H1 (cell line): ENCODE measurements at regions not wholly inside any gene's neighbourhood (a gene's known extent, or its start where the extent isn't known, plus 50 kb on each side); places are given as distances from the start of the nearest gene placed in this dataset.
"Not testable (repeated sequence)": the region's sequence is repeated elsewhere in the genome, so short reads cannot be mapped to it uniquely, and the experiment has no call there.

Source experiments
- CTCF ChIA-PET: fragments of 300-600 bp; sonication (Branson Sonifier 250); formaldehyde crosslinking; loops from one replicate; lab custom pipeline; 2021; ENCODE audit not compliant: partially characterized antibody; lab: Charles Lee
- POLR2A ChIA-PET: fragments of 300-600 bp; sonication (Branson Sonifier 250); formaldehyde crosslinking; loops from one replicate; lab custom pipeline; 2021; ENCODE audit warnings: inconsistent platforms; ENCODE audit not compliant: partially characterized antibody; lab: Charles Lee
- DNase-seq, 2 experiments: peaks; one replicate each; pipeline versions ENCODE4 v3.0.0 to v3.0.0-alpha.2; 2010 to 2022; ENCODE audit warnings: low spot score in 2 of 2, low read depth in 1 of 2, mixed read lengths in 1 of 2
- FAIRE-seq: peaks from 2 replicates; lab custom pipeline; 2011; peaks lifted over from hg19 to GRCh38; lab: Jason Lieb, UNC
- H2AFZ ChIP-seq: 2 replicates; pipeline ENCODE4 v1.8.1; 2012; ENCODE audit warnings: low read length, inconsistent platforms
- H2AK5ac ChIP-seq: 2 replicates; pipeline ENCODE4 v1.6.1; 2013; ENCODE audit warnings: low read depth, low read length
- H2BK120ac ChIP-seq: replicated peaks from 2 replicates; pipeline ENCODE3; 2013; ENCODE audit warnings: low read depth, low read length, inconsistent platforms
- H2BK12ac ChIP-seq: 2 replicates; pipeline ENCODE4 v1.6.1; 2013; ENCODE audit warnings: low read depth, low read length
- H2BK15ac ChIP-seq: 2 replicates; pipeline ENCODE4 v1.6.1; 2013; ENCODE audit warnings: low read length
- H2BK20ac ChIP-seq: 2 replicates; pipeline ENCODE4 v1.6.1; 2013; ENCODE audit warnings: low read length
- H2BK5ac ChIP-seq: 2 replicates; pipeline ENCODE4 v1.6.1; 2013; ENCODE audit warnings: low read depth, low read length
- H3K14ac ChIP-seq: 2 replicates; pipeline ENCODE4 v1.6.1; 2013; ENCODE audit warnings: inconsistent platforms; ENCODE audit not compliant: insufficient read length
- H3K18ac ChIP-seq: 2 replicates; pipeline ENCODE4 v1.6.1; 2013; ENCODE audit warnings: low read length; ENCODE audit errors: extremely low read depth
- H3K23ac ChIP-seq: 2 replicates; pipeline ENCODE4 v1.6.1; 2013; ENCODE audit warnings: inconsistent platforms; ENCODE audit not compliant: insufficient read length
- H3K23me2 ChIP-seq: 2 replicates; pipeline ENCODE4 v1.6.1; 2013; ENCODE audit warnings: low read depth, low read length
- H3K27ac ChIP-seq: 2 replicates; pipeline ENCODE4 v1.6.1; 2011; ENCODE audit warnings: low read depth, low read length, inconsistent platforms
- H3K27me3 ChIP-seq, 4 experiments: replicated peaks in 1 of 4; 1 replicate in 1 of 4; 2 replicates in 3 of 4; pipeline versions ENCODE4 v1.6.1 to v1.8.1; 2011 to 2013; ENCODE audit warnings: low read length in 3 of 4, mild to moderate bottlenecking in 3 of 4, inconsistent platforms in 2 of 4, mixed read lengths in 2 of 4, moderate library complexity in 1 of 4; ENCODE audit not compliant: control insufficient read depth in 3 of 4, insufficient read depth in 3 of 4; ENCODE audit errors: extremely low read depth in 1 of 4
- H3K36me3 ChIP-seq, 4 experiments: 2 replicates each; pipeline versions ENCODE4 v1.6.1 to v1.8.1; 2011 to 2013; ENCODE audit warnings: mild to moderate bottlenecking in 4 of 4, low read length in 3 of 4, moderate library complexity in 2 of 4, control low read depth in 1 of 4, inconsistent platforms in 1 of 4; ENCODE audit not compliant: insufficient read depth in 4 of 4, control insufficient read depth in 2 of 4
- H3K4ac ChIP-seq: replicated peaks from 2 replicates; pipeline ENCODE3; 2013; ENCODE audit warnings: low read length, low read depth, mixed read lengths, inconsistent platforms; ENCODE audit not compliant: insufficient read length
- H3K4me1 ChIP-seq, 4 experiments: replicated peaks in 1 of 4; 1 replicate in 1 of 4; 2 replicates in 3 of 4; pipeline versions ENCODE4 v1.6.1 to v1.8.1; 2011 to 2013; ENCODE audit warnings: low read length in 3 of 4, inconsistent platforms in 2 of 4, mixed read lengths in 1 of 4; ENCODE audit not compliant: insufficient read depth in 4 of 4, control insufficient read depth in 3 of 4
- H3K4me2 ChIP-seq, 2 experiments: 2 replicates each; pipeline versions ENCODE4 v1.6.1 to v1.8.1; 2011 to 2013; ENCODE audit warnings: low read depth in 2 of 2, low read length in 2 of 2, control low read depth in 1 of 2, inconsistent platforms in 1 of 2, mild to moderate bottlenecking in 1 of 2; ENCODE audit not compliant: insufficient read depth in 1 of 2
- H3K4me3 ChIP-seq, 4 experiments: fragments of 200-600, 300-600 bp in 1 of 4; sonication (generic), shearing (Covaris generic), sonication (Bioruptor Twin) in 1 of 4; 2 replicates each; pipeline versions ENCODE4 v1.5.1 to v1.8.1; 2011 to 2016; ENCODE audit warnings: low read length in 4 of 4, low read depth in 3 of 4, control low read depth in 2 of 4, inconsistent platforms in 2 of 4, mild to moderate bottlenecking in 2 of 4, mixed read lengths in 1 of 4, moderate library complexity in 1 of 4; ENCODE audit not compliant: insufficient read depth in 2 of 4; ENCODE audit errors: extremely low read depth in 1 of 4
- H3K56ac ChIP-seq: replicated peaks from 2 replicates; pipeline ENCODE3; 2013; ENCODE audit warnings: low read depth, mild to moderate bottlenecking, mixed read lengths, low read length, inconsistent platforms; ENCODE audit not compliant: insufficient read length
- H3K79me1 ChIP-seq: 2 replicates; pipeline ENCODE4 v1.6.1; 2013; ENCODE audit warnings: low read depth, low read length, control low read depth
- H3K79me2 ChIP-seq, 2 experiments: 2 replicates each; pipeline versions ENCODE4 v1.6.1 to v1.8.1; 2012 to 2013; ENCODE audit warnings: low read length in 2 of 2, mild to moderate bottlenecking in 2 of 2, inconsistent platforms in 1 of 2; ENCODE audit not compliant: insufficient read depth in 2 of 2, control insufficient read depth in 1 of 2
- H3K9ac ChIP-seq, 4 experiments: replicated peaks in 1 of 4; 1 replicate in 1 of 4; 2 replicates in 3 of 4; pipeline versions ENCODE4 v1.6.1 to v1.8.1; 2011 to 2013; ENCODE audit warnings: low read depth in 3 of 4, low read length in 3 of 4, control low read depth in 2 of 4, mild to moderate bottlenecking in 2 of 4, moderate library complexity in 2 of 4, inconsistent platforms in 1 of 4; ENCODE audit errors: extremely low read depth in 1 of 4
- H3K9me3 ChIP-seq, 2 experiments: 2 replicates each; pipeline versions ENCODE4 v1.6.1 to v1.8.1; 2012 to 2013; ENCODE audit warnings: mild to moderate bottlenecking in 2 of 2, moderate library complexity in 2 of 2, control low read depth in 1 of 2, inconsistent platforms in 1 of 2, low read depth in 1 of 2, low read length in 1 of 2, mixed read lengths in 1 of 2; ENCODE audit not compliant: insufficient read depth in 2 of 2
- H4K20me1 ChIP-seq, 2 experiments: replicated peaks in 1 of 2; 2 replicates each; pipeline versions ENCODE3 to v1.8.1; 2011 to 2013; ENCODE audit warnings: inconsistent platforms in 2 of 2, low read length in 2 of 2, mild to moderate bottlenecking in 1 of 2; ENCODE audit not compliant: insufficient read depth in 2 of 2, control insufficient read depth in 1 of 2
- H4K5ac ChIP-seq: 2 replicates; pipeline ENCODE4 v1.6.1; 2013; ENCODE audit warnings: low read length, low read depth, mixed read lengths, inconsistent platforms; ENCODE audit not compliant: insufficient read length
- H4K8ac ChIP-seq: 2 replicates; pipeline ENCODE4 v1.8.0; 2013; ENCODE audit warnings: mild to moderate bottlenecking, moderate library complexity, low read length, inconsistent platforms; ENCODE audit not compliant: insufficient read depth; ENCODE audit errors: extremely low read depth
- H4K91ac ChIP-seq: replicated peaks from 2 replicates; pipeline ENCODE3; 2013; ENCODE audit warnings: low read length, mixed read lengths, inconsistent platforms; ENCODE audit not compliant: insufficient read length
- ASH2L ChIP-seq: fragments of 200-600, 300-600 bp; sonication (generic); IDR thresholded peaks from one replicate; pipeline ENCODE4 v1.7.1; 2017; ENCODE audit warnings: low read length
- YY1 ChIP-seq: IDR thresholded peaks from 2 replicates; pipeline ENCODE4 v1.6.1; 2011; ENCODE audit warnings: low read depth, mild to moderate bottlenecking, low read length
- WGBS, 2 experiments: shearing (Covaris generic) in 1 of 2; methylation state at CpG; one replicate each; pipeline versions ENCODE4 v1.1.6 to v1.1.7; 2013 to 2015; ENCODE audit warnings: low lambda C conversion rate in 2 of 2, mixed read lengths in 2 of 2, inconsistent platforms in 1 of 2, low coverage in 1 of 2, missing lambda C conversion rate in 1 of 2; ENCODE audit not compliant: insufficient replicate concordance in 2 of 2, insufficient coverage in 1 of 2, insufficient read length in 1 of 2; ENCODE audit errors: extremely low coverage in 1 of 2, missing lambda C conversion rate in 1 of 2; 5-methylcytosine and 5-hydroxymethylcytosine counted together
- TF ChIP-seq, protein P1 (sequence below): IDR thresholded peaks from 2 replicates; pipeline ENCODE4 v1.6.1; 2012; ENCODE audit warnings: inconsistent platforms

DNA sequence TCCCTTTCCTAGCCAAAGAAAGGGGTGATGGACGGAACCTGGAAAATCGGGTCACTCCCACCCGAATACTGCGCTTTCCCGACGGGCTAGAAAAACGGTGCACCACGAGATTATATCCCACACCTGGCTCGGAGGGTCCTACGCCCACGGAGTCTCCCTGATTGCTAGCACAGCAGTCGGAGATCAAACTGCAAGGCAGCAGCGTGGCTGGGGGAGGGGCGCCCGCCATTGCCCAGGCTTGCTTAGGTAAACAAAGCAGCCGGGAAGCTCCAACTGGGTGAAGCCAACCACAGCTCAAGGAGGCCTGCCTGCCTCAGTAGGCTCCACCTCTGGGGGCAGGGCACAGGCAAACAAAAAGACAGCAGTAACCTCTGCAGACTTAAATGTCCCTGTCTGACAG, 186.0 kb downstream of the SMARCA1 start:
- not testable (repeated sequence) for H3K56ac ChIP-seq, H3K36me3 ChIP-seq, H3K27ac ChIP-seq, H3K18ac ChIP-seq, H4K20me1 ChIP-seq, H3K79me1 ChIP-seq, H3K79me2 ChIP-seq, H2BK12ac ChIP-seq, H3K23me2 ChIP-seq, FAIRE-seq, H3K9me3 ChIP-seq, H3K23ac ChIP-seq, H2BK5ac ChIP-seq, H3K4ac ChIP-seq, H2BK15ac ChIP-seq, H2BK120ac ChIP-seq, H3K14ac ChIP-seq, H4K5ac ChIP-seq, H2AFZ ChIP-seq, H2BK20ac ChIP-seq, H3K4me1 ChIP-seq, H3K27me3 ChIP-seq, H4K91ac ChIP-seq, H2AK5ac ChIP-seq
- 17% methylated on average over 1 of the region's 16 CpGs; no CpG with 5 or more reads in 1 of the 2 experiments for WGBS, 2 experiments
- TF ChIP-seq YY1 (peak; percentile 41; the same call in 1 of the 2 replicates), ASH2L (peak; percentile 63)
- TF ChIP-seq, protein P1, sequence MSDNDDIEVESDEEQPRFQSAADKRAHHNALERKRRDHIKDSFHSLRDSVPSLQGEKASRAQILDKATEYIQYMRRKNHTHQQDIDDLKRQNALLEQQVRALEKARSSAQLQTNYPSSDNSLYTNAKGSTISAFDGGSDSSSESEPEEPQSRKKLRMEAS: 0 out of 2 replicates have a peak, but pooled peaks have one; percentile 32
- Histone ChIP-seq H3K4me3 (peak overlapping the region; percentile 34 to 62 (median 46)), H3K9ac (peak overlapping the region in 2 of 4 experiments; percentile 42 to 60; a peak in 4 of 7 replicates), H4K8ac (peak overlapping the region; percentile 89; the same call in 1 of the 2 replicates), H3K4me2 (peak overlapping the region; percentile 28 to 44; a peak in 2 of 4 replicates)
- POLR2A ChIA-PET: interaction anchor here (0.6 kb wide), 1 partner anchor 30 kb away, joined by 3 read pairs; no protein-coding TSS in a partner anchor
- CTCF ChIA-PET: interaction anchor here (0.6 to 1.4 kb wide), 2 partner anchors 9 to 11 kb away, joined by 3 to 7 read pairs; no protein-coding TSS in a partner anchor
- peak in 1 of 2 experiments; percentile 60 for DNase-seq
